H1 (cell line): ENCODE measurements at regions not wholly inside any gene's neighbourhood (a gene's known extent, or its start where the extent isn't known, plus 50 kb on each side); places are given as distances from the start of the nearest gene placed in this dataset.

ENCODE experiments used
- EP300 ChIP-seq, 2 experiments: IDR thresholded peaks; 1 replicate in 1 of 2; 2 replicates in 1 of 2; pipeline ENCODE4 v1.6.1; 2011 to 2012; ENCODE audit warnings: low read depth in 2 of 2, low read length in 2 of 2, mild to moderate bottlenecking in 2 of 2, borderline replicate concordance in 1 of 2, inconsistent platforms in 1 of 2, moderate library complexity in 1 of 2
- JUN ChIP-seq: IDR thresholded peaks from 2 replicates; pipeline ENCODE4 v1.6.1; 2011; ENCODE audit warnings: low read depth, mild to moderate bottlenecking, improper control_type of control experiment, low read length
- NRF1 ChIP-seq: IDR thresholded peaks from 2 replicates; pipeline ENCODE4 v1.6.1; 2011; ENCODE audit warnings: mild to moderate bottlenecking, low read depth, low read length, improper control_type of control experiment
- SP1 ChIP-seq: IDR thresholded peaks from 2 replicates; pipeline ENCODE4 v1.6.1; 2011; ENCODE audit warnings: low read depth, low read length

DNA sequence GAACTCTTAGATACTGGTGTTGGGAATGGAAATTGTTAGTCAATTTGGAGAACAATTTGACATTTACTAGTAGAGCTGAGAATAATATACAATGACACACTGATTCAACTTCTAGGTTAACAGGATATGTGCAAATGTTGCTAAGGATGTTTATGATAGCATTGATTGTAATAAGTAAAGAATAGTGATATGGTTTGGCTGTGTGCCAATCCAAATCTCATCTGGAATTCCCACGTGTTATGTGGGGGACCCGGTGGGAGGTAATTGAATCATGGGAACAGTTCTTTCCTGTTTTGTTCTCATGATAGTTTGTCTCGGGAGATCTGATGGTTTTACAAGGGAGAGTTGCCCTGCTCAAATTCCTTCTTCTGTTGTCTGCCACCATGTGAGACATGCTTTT is 302.4 kb upstream of the TMPRSS15 start (continued):
- TF ChIP-seq JUN (no peak), NRF1 (no peak), EP300 (IDR thresholded peaks at IDR 0.05; ENCODE audit: borderline replicate concordance in 1 of 2, low read depth in 2 of 2, low read length in 2 of 2) (no peak), SP1 (no peak)
